ENCODE measurements at regions not wholly inside any gene's neighbourhood (a gene's known extent, or its start where the extent isn't known, plus 50 kb on each side); places are given as distances from the start of the nearest gene placed in this dataset.
"Not testable (repeated sequence)": the region's sequence is repeated elsewhere in the genome, so short reads cannot be mapped to it uniquely, and the experiment has no call there.

- DNase-seq (ENCODE audit: low read depth) = no peak
Observed at GRCh38 chr16:79977940-79978836, 377.7 kb upstream of the MAF start.

- DNase-seq (ENCODE audit: low read depth) = no peak
Observed at GRCh38 chr16:79973320-79973719, 372.8 kb upstream of the MAF start.

- DNase-seq (ENCODE audit: low read depth) = no peak
Observed at GRCh38 chr16:79972053-79972704, 371.6 kb upstream of the MAF start.

GRCh38 chr16:79971237-79971572 is 370.7 kb upstream of the MAF start:
- DNase-seq (ENCODE audit: low read depth) = no peak

GRCh38 chr16:79970551-79971236 is 370.2 kb upstream of the MAF start:
- no peak for DNase-seq (ENCODE audit: low read depth)

GRCh38 chr16:79970087-79970486 is 369.6 kb upstream of the MAF start:
- no peak for DNase-seq (ENCODE audit: low read depth)

GRCh38 chr16:79969458-79969857 is 368.9 kb upstream of the MAF start:
- no peak for DNase-seq (ENCODE audit: low read depth)

- no peak for DNase-seq (ENCODE audit: low read depth)
Observed at GRCh38 chr16:79966226-79966625, 365.7 kb upstream of the MAF start.

- no peak for DNase-seq (ENCODE audit: low read depth)
Observed at GRCh38 chr16:79965718-79966117, 365.2 kb upstream of the MAF start.

- no peak for DNase-seq (ENCODE audit: low read depth)
Observed at GRCh38 chr16:79964104-79964503, 363.6 kb upstream of the MAF start.

- DNase-seq (ENCODE audit: low read depth) = no peak
Observed at GRCh38 chr16:79962962-79963361, 362.4 kb upstream of the MAF start.

- DNase-seq (ENCODE audit: low read depth) = no peak
Observed at GRCh38 chr16:79959226-79959625, 358.7 kb upstream of the MAF start.

GRCh38 chr16:79954921-79955705 is 354.6 kb upstream of the MAF start:
- DNase-seq (ENCODE audit: low read depth) = no peak

- DNase-seq (ENCODE audit: low read depth) = no peak
Observed at GRCh38 chr16:79950932-79951719, 350.6 kb upstream of the MAF start.

- no peak for DNase-seq (ENCODE audit: low read depth)
Observed at GRCh38 chr16:79949417-79949816, 348.9 kb upstream of the MAF start.

GRCh38 chr16:79947771-79948170 is 347.2 kb upstream of the MAF start:
- DNase-seq (ENCODE audit: low read depth) = no peak

- DNase-seq (ENCODE audit: low read depth) = no peak
Observed at GRCh38 chr16:79946252-79946651, 345.7 kb upstream of the MAF start.

GRCh38 chr16:79943736-79944135 is 343.2 kb upstream of the MAF start:
- DNase-seq (ENCODE audit: low read depth) = no peak

- no peak for DNase-seq (ENCODE audit: low read depth)
Observed at GRCh38 chr16:79938575-79938974, 338.0 kb upstream of the MAF start.

GRCh38 chr16:79937671-79938070 is 337.1 kb upstream of the MAF start:
- DNase-seq (ENCODE audit: low read depth) = not testable (repeated sequence)

GRCh38 chr16:79933603-79934002 is 333.1 kb upstream of the MAF start:
- no peak for DNase-seq (ENCODE audit: low read depth)

Data from activated T-helper 9 cell treated with anti-CD3 and anti-CD28 coated beads, Interleukin-2, amount 50 U/mL, for 16 hours (primary cell).